HEK293T (cell line): ENCODE measurements at regions not wholly inside any gene's neighbourhood (a gene's known extent, or its start where the extent isn't known, plus 50 kb on each side); places are given as distances from the start of the nearest gene placed in this dataset.

Experiments used
- CTCF ChIA-PET: fragments of 350-600 bp; formaldehyde crosslinking; extraction: SDS; loops from one replicate; lab custom pipeline; 2021; ENCODE audit warnings: antibody characterized with exemption, inconsistent platforms; lab: Yijun Ruan, JAX
- POLR2A ChIA-PET: fragments of 350-600 bp; formaldehyde crosslinking; extraction: SDS; loops from one replicate; lab custom pipeline; 2020; ENCODE audit warnings: antibody characterized with exemption, inconsistent platforms; lab: Yijun Ruan, JAX
- DNase-seq: peaks from one replicate; pipeline ENCODE4 v3.0.0; 2012; ENCODE audit warnings: mixed read lengths; ENCODE audit errors: extremely low spot score
- ARNT ChIP-seq: fragments of 450-650 bp; IDR thresholded peaks from 2 replicates; pipeline ENCODE4 v1.6.1; 2017; ENCODE audit warnings: mild to moderate bottlenecking
- BHLHE40 ChIP-seq: fragments of 450-650 bp; IDR thresholded peaks from 2 replicates; pipeline ENCODE4 v1.6.1; 2016; ENCODE audit warnings: mild to moderate bottlenecking, moderate library complexity, borderline replicate concordance
- CTBP1 ChIP-seq: fragments of 450-650 bp; IDR thresholded peaks from 2 replicates; pipeline ENCODE4 v1.6.1; 2016; ENCODE audit warnings: borderline replicate concordance
- ELF4 ChIP-seq: fragments of 450-650 bp; IDR thresholded peaks from 2 replicates; pipeline ENCODE4 v1.6.1; 2017; ENCODE audit warnings: antibody characterized with exemption
- FOXA1 ChIP-seq: fragments of 450-650 bp; IDR thresholded peaks from 2 replicates; pipeline ENCODE4 v1.6.1; 2016; ENCODE audit warnings: mild to moderate bottlenecking
- FOXK2 ChIP-seq: fragments of 450-650 bp; IDR thresholded peaks from 2 replicates; pipeline ENCODE4 v1.6.1; 2016; ENCODE audit warnings: mild to moderate bottlenecking
- FOXM1 ChIP-seq: fragments of 450-650 bp; IDR thresholded peaks from 2 replicates; pipeline ENCODE4 v1.6.1; 2017; ENCODE audit warnings: mild to moderate bottlenecking, borderline replicate concordance
- HDGF ChIP-seq: fragments of 450-650 bp; IDR thresholded peaks from 2 replicates; pipeline ENCODE4 v1.6.1; 2017; ENCODE audit warnings: antibody characterized with exemption, borderline replicate concordance
- L3MBTL2 ChIP-seq: fragments of 450-650 bp; conservative IDR thresholded peaks from 2 replicates; pipeline ENCODE4 v1.6.1; 2016; ENCODE audit warnings: mild to moderate bottlenecking
- LEF1 ChIP-seq: fragments of 450-650 bp; IDR thresholded peaks from 2 replicates; pipeline ENCODE4 v1.6.1; 2017; ENCODE audit warnings: mild to moderate bottlenecking, borderline replicate concordance
- NFRKB ChIP-seq: fragments of 450-650 bp; IDR thresholded peaks from 2 replicates; pipeline ENCODE4 v1.6.1; 2016; ENCODE audit warnings: mild to moderate bottlenecking, moderate library complexity
- PKNOX1 ChIP-seq: fragments of 450-650 bp; IDR thresholded peaks from 2 replicates; pipeline ENCODE4 v1.6.1; 2016
- SP1 ChIP-seq: fragments of 450-650 bp; IDR thresholded peaks from 2 replicates; pipeline ENCODE4 v1.6.1; 2017
- SUZ12 ChIP-seq: fragments of 450-650 bp; IDR thresholded peaks from 2 replicates; pipeline ENCODE4 v1.6.1; 2016; ENCODE audit warnings: mild to moderate bottlenecking
- TARDBP ChIP-seq: fragments of 450-650 bp; IDR thresholded peaks from 2 replicates; pipeline ENCODE4 v1.6.1; 2016
- ZNF384 ChIP-seq: fragments of 450-650 bp; IDR thresholded peaks from 2 replicates; pipeline ENCODE4 v1.6.1; 2016

GRCh38 chr5:89840906-89841305 lies 568.6 kb downstream of the CETN3 start:
- no peak for TF ChIP-seq SP1
- no peak for TF ChIP-seq L3MBTL2
- no peak for TF ChIP-seq HDGF
- no peak for TF ChIP-seq PKNOX1
- TF ChIP-seq FOXK2, result no peak
- TF ChIP-seq ZNF384, result no peak
- TF ChIP-seq BHLHE40, result no peak
- TF ChIP-seq ARNT, result no peak
- TF ChIP-seq ELF4, result no peak
- no peak for TF ChIP-seq LEF1
- ChIA-PET POLR2A (no interaction called here), CTCF (no interaction called here)
- no peak for DNase-seq

GRCh38 chr5:89830691-89831090 lies 578.9 kb downstream of the CETN3 start:
- POLR2A ChIA-PET, result no interaction called here
- TF ChIP-seq NFRKB (no peak), ZNF384 (no peak), HDGF (no peak), PKNOX1 (no peak), FOXM1 (no peak), TARDBP (no peak), SP1 (no peak), ARNT (no peak), CTBP1 (no peak), FOXK2 (no peak), SUZ12 (no peak)
- no peak for DNase-seq
- CTCF ChIA-PET, result no interaction called here

- no peak for DNase-seq
- POLR2A ChIA-PET, result no interaction called here
- TF ChIP-seq SP1 (no peak), NFRKB (no peak), L3MBTL2 (no peak), HDGF (no peak), PKNOX1 (no peak), SUZ12 (no peak), ARNT (no peak), FOXK2 (no peak), TARDBP (no peak), ZNF384 (no peak), BHLHE40 (no peak), FOXA1 (no peak), FOXM1 (no peak), CTBP1 (no peak), LEF1 (no peak), ELF4 (no peak)
- CTCF ChIA-PET, result no interaction called here
Observed at GRCh38 chr5:89827960-89828359, 581.6 kb downstream of the CETN3 start.

GRCh38 chr5:89827359-89827758 lies 582.2 kb downstream of the CETN3 start:
- TF ChIP-seq NFRKB, result no peak
- TF ChIP-seq FOXK2, result no peak
- no peak for TF ChIP-seq ELF4
- TF ChIP-seq ZNF384, result no peak
- no peak for TF ChIP-seq FOXA1
- TF ChIP-seq BHLHE40, result no peak
- POLR2A ChIA-PET, result no interaction called here
- CTCF ChIA-PET, result no interaction called here
- no peak for DNase-seq

GRCh38 chr5:89826938-89827337 lies 582.6 kb downstream of the CETN3 start:
- no peak for TF ChIP-seq FOXK2
- no peak for TF ChIP-seq ARNT
- DNase-seq, result no peak
- ChIA-PET CTCF (no interaction called here), POLR2A (no interaction called here)

- CTCF ChIA-PET, result no interaction called here
Observed at GRCh38 chr5:89823046-89823445, 586.5 kb downstream of the CETN3 start.

GRCh38 chr5:89817841-89818240 lies 591.7 kb downstream of the CETN3 start:
- no peak for TF ChIP-seq ELF4
- TF ChIP-seq L3MBTL2, result no peak
- no peak for TF ChIP-seq FOXA1
- no peak for TF ChIP-seq PKNOX1
- no peak for TF ChIP-seq FOXK2
- TF ChIP-seq SP1, result no peak
- POLR2A ChIA-PET, result no interaction called here
- CTCF ChIA-PET, result no interaction called here
- no peak for DNase-seq

More at GRCh38 chr5:89823046-89823445, 586.5 kb downstream of the CETN3 start:
- TF ChIP-seq SP1, result no peak
- no peak for TF ChIP-seq FOXK2
- no peak for TF ChIP-seq SUZ12
- TF ChIP-seq NFRKB, result no peak
- no peak for TF ChIP-seq ZNF384
- no peak for TF ChIP-seq LEF1
- TF ChIP-seq TARDBP, result no peak
- DNase-seq, result no peak
- POLR2A ChIA-PET, result no interaction called here
